Inflammatory macrophage (primary cell): ENCODE measurements at regions not wholly inside any gene's neighbourhood (a gene's known extent, or its start where the extent isn't known, plus 50 kb on each side); places are given as distances from the start of the nearest gene placed in this dataset.

Experiments
- DNase-seq, 2 donors: peaks; one replicate each; pipeline ENCODE4 v3.0.0-alpha.2; 2020 to 2022

DNA sequence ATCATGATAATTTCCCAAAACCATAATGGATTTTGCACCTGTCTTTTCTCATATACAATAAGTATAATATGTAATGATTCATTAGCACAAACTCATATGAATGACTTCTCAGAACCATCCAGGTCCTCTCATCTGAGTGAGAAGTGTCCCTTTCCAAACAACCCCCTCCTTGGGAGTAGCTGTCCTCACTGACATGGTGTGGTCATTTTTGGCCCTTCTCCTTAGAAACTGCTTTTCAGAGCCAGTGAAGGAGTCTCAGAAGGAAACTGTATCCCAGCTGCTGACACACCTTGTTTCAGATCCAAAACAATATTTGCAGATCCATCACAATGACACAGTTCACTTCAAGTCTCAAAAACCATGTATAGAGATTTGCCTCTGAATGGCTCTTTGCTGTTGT, 95.5 kb downstream of the MIS18A start:
- no peak for DNase-seq

DNA sequence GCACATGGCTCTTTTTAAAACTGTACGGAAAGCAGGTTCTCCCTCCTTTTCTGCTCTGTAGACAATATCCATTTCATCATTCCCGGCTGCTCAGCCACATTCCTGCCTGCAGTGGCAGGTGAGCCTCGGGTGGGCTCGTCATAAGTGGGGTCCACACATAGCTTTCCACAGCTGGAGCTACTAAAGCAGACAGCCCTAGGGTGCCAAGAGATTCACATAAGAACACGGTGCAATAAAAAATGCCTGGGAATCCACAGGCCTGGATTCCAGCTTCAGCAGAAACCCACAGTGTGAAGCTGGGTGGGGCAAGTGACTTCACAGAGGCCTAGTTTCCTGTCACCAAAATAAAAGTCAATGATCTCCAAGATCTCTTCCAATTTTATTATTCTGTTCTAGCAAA, 96.4 kb downstream of the MIS18A start:
- no peak for DNase-seq

DNA sequence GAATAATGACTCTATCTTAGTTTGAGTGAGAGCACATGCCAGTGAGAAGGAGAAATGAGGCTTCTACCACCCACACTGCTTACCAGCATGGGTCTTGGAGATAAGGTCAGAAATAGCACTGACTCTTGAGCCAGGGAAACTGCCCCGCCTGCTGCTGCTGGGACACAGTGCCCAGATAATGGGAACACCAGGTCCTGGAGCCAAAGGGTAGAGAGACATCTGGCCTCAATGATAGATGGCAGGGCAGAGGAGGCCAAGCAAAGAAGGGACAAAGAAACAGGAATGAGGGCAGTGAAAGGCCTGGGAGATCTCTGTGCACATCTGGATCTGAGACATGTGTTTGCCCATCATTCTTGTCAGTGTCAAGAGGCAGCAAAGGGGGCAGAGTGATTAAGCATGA, 97.4 kb downstream of the MIS18A start:
- no peak for DNase-seq

DNA sequence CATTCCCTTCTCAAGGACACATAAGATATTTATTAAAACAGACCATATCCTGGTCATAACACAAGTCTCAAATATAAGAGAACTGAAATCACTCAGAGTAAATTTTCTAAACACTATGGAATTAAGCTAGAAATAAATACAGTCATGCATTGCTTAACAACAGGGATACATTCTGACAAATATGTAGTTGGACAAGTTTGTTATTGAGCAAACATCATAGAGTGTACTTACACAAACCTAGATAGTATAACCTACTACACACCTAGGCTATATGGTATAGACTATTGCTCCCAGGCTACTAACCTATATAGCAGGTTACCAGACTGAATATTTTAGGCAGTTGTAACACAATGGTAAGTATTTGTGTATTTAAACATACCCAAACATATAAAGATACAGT, 104.0 kb downstream of the MIS18A start:
- no peak for DNase-seq

- DNase-seq: no peak
Observed at GRCh38 chr21:32173121-32173724, 105.6 kb downstream of the MIS18A start.

GRCh38 chr21:32172106-32172505, 106.7 kb downstream of the MIS18A start:
- DNase-seq: no peak

DNA sequence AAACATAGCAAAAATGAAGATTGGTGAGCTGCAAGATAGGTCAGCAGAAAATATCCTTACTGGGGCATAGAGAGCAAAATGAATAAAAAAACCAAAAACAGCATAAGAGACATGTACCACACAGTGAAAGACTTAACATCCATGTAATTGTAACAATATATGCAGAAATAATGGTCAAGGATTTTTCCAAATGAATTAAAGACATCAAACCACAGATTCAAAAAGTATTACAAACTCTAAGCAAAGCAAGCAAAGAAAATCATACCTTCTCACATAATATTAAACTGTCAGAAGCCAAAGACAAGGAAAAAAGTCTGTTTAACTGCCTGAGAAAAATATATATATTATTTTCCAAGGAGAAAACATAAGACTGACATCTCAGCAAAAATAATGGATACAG, 111.3 kb downstream of the MIS18A start:
- no peak for DNase-seq

GRCh38 chr21:32163386-32163785, 115.5 kb downstream of the MIS18A start:
- no peak for DNase-seq

- no peak for DNase-seq
Observed at GRCh38 chr21:32162727-32163320, 116.0 kb downstream of the MIS18A start.

GRCh38 chr21:32155226-32155625, 123.6 kb downstream of the MIS18A start:
- DNase-seq: no peak

GRCh38 chr21:32147041-32147440, 131.8 kb downstream of the MIS18A start:
- DNase-seq: no peak

GRCh38 chr21:32144851-32145250, 134.0 kb downstream of the MIS18A start:
- no peak for DNase-seq

DNA sequence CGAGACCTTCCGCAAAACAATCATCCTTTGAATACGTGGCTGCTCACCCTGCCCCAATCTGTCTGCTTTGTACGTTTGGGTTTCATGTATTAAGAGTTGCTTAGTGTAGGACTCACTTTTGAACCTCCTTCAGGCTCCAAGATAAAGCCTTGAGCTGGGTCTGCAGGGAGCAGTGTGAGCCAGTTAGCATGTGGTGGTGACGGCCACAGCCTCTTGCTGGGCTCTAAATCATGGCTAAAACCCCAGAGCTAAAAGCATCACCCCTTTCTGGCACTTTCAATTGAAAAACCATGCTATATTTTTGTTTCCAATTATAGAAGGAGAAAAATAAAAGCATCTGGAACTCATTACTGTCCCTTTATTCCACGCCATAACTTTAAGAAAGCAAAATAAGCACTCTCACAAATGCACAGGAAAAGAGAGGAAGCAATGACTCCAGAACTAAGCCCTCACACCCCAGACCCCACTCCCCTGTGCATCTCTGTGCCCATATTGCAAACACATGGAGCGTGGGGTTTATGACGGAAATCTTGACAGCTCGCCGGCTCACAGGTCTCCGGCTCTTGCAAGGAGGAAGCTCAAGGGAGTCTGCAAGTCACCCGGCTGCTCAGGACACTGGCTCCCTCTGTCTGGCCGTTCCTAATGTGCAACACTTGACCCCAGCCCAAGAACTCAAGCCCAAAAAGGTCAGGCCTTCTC, 135.5 kb downstream of the MIS18A start:
- DNase-seq: no peak

- DNase-seq: no peak
Observed at GRCh38 chr21:32141318-32141633, 137.6 kb downstream of the MIS18A start.

DNA sequence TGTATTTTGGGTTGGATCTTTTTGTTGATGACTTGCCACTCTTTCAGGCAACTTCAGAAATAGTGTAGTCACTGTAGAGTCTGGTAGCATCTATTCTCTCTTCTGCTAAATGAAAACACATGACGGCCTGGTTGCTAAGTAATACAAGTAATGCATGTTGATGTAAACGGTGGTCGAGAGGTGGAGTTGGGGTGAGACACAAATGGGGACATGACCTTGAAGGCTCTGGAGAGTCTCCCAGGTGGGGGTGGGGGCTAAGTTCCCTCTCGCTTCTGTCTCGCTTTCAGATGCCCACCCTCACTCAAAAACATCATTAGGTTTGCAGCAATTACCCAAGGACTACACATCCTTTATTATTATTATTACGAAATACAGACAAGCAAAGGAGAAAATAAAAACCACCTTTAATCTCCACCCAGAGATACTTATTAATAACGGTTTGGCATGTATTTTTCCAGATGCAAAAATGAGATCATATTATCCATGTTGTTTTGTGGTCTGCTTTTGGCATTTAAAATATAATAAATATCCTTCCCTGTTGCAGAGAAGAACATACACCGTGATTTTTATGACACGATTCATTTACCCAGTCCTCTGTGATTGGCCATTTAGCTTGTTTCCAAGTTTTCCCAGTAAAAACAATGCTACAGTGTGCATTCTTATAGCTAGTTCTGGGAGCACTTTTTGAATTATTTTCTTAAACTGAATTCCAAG, 138.1 kb downstream of the MIS18A start:
- no peak for DNase-seq

DNA sequence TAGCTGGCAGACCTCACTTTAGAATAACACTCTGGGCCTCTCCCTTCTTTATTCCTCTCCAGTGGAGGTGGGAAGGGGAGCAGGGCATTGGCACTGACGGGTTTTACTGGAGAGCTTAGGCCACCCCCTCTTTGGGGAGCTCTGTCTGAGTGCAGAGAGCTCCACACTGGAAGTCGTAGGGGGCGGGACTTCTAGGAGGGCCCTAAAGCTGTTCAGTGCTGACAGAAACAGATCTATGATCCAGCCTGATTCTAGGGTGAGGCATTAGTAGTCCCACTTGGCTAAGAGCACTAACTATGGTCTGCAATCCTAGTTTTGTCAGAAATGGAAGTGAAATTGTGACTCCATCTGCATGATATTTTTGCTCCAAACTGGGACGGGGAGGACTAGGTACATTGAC, 138.7 kb downstream of the MIS18A start:
- no peak for DNase-seq

GRCh38 chr21:32138658-32139057, 140.2 kb downstream of the MIS18A start:
- no peak for DNase-seq

DNA sequence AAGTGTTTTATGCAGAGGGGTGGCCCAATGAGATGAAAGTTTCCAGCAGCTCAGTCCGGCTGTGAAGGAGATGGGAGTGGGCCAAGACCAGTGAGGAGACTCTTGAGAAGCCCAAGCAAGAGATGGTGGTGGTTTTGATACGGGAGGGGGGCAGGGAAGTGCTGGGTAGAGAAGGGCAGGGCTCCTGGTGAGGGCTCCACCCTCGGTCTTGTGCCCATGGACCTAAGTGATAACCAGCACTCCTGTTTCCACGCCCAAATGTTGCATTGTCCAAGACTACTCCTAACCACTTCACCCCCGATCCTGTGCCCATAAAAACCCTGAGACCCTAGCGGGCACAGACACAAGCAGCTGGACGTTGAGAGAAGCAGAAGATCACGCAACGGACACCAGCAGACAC, 140.9 kb downstream of the MIS18A start:
- DNase-seq: no peak

- no peak for DNase-seq
Observed at GRCh38 chr21:32137266-32137665, 141.6 kb downstream of the MIS18A start.

DNA sequence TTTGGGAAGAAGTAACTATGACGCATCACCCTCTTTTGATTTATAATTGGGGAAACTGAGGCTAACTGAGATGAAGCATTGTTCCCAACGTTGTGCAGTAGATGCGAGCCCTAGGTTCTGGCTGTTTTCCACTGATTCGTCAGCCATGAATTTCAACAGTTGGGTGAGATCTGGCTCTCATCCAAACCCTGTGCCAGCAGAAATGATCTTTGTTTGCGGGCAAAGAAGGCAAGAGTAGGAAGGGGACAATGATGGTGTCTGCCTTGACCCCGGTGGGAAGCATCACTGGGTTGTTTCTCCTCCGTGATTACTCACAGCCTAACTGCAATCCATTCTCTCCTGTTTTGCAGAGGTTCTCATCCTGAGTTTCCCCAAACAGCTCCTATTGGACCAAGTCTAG, 142.3 kb downstream of the MIS18A start:
- DNase-seq: no peak

- no peak for DNase-seq
Observed at GRCh38 chr21:32135401-32136363, 143.2 kb downstream of the MIS18A start.

- DNase-seq: no peak
Observed at GRCh38 chr21:32134441-32135130, 144.3 kb downstream of the MIS18A start.
